SJSA1 (cell line): ENCODE measurements at regions not wholly inside any gene's neighbourhood (a gene's known extent, or its start where the extent isn't known, plus 50 kb on each side); places are given as distances from the start of the nearest gene placed in this dataset.

ENCODE experiments used
- DNase-seq, 2 experiments: peaks; one replicate each; pipeline ENCODE4 v3.0.0-alpha.2; 2015 to 2020; ENCODE audit warnings: low spot score in 2 of 2, low read depth in 1 of 2
- H3K27ac ChIP-seq: fragments of 250-450 bp; sonication (Bioruptor Pico); 2 replicates; pipeline ENCODE4 v1.5.1; 2020; ENCODE audit warnings: mild to moderate bottlenecking, moderate library complexity
- H3K27me3 ChIP-seq: fragments of 250-450 bp; sonication (Bioruptor Pico); replicated peaks from 2 replicates; pipeline ENCODE4 v1.5.1; 2020; ENCODE audit warnings: mild to moderate bottlenecking, moderate library complexity
- H3K36me3 ChIP-seq: fragments of 250-450 bp; sonication (Bioruptor Pico); 2 replicates; pipeline ENCODE4 v1.5.1; 2020; ENCODE audit warnings: mild to moderate bottlenecking
- H3K4me1 ChIP-seq: fragments of 250-450 bp; sonication (Bioruptor Pico); replicated peaks from 2 replicates; pipeline ENCODE4 v1.6.1; 2021; ENCODE audit warnings: mild to moderate bottlenecking
- H3K4me3 ChIP-seq: fragments of 250-450 bp; sonication (Bioruptor Pico); 2 replicates; pipeline ENCODE4 v1.5.1; 2020; ENCODE audit warnings: mild to moderate bottlenecking
- H3K9me3 ChIP-seq: fragments of 250-450 bp; sonication (Bioruptor Pico); replicated peaks from 2 replicates; pipeline ENCODE4 v1.5.1; 2020; ENCODE audit warnings: mild to moderate bottlenecking

DNA sequence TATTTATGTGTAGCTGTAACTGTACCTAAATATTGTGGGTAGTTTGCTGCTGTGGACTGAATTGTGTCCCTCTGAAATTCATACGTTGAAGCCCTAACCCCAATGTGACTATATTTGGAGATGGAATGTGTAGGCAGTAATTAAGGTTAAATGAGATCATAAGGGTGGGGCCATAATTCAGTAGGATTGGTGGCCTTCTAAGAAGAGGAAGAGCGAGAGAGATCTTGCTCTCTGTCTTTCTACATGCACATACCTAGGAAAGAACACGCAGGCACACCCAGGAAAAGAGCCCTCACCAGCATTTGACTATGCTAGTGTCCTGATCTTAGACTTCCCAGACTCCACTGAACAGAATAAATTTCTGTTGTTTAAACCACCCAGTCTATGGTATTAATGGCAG is 67.6 kb upstream of the CFAP20DC start:
- no peaks in the 10 kb centered on the region for H3K36me3 ChIP-seq
- H3K27ac ChIP-seq = no peak overlapping the region
- H3K9me3 ChIP-seq = no peaks in the 10 kb centered on the region
- H3K27me3 ChIP-seq = no peaks in the 10 kb centered on the region
- no peak for DNase-seq
- no peak overlapping the region for H3K4me3 ChIP-seq
- H3K4me1 ChIP-seq = no peaks in the 10 kb centered on the region

DNA sequence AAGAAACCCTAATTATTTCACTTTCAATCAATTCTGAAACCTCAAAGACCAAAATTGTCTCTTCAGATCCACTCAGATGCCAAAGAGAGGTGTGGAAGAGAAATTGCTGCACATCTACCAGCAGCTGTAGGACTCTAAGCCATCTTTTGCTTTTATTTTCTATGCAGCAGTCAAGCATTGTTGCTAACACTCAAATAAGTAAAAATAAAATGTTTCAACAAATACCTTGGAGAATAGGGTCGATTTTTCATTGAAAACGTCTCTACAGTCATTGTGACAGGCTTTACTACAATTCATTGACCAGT is 66.4 kb upstream of the CFAP20DC start:
- Histone ChIP-seq H3K36me3 (no peaks in the 10 kb centered on the region), H3K9me3 (no peaks in the 10 kb centered on the region), H3K4me3 (no peak overlapping the region), H3K27ac (no peak overlapping the region), H3K4me1 (no peaks in the 10 kb centered on the region), H3K27me3 (no peaks in the 10 kb centered on the region)
- DNase-seq = no peak

DNA sequence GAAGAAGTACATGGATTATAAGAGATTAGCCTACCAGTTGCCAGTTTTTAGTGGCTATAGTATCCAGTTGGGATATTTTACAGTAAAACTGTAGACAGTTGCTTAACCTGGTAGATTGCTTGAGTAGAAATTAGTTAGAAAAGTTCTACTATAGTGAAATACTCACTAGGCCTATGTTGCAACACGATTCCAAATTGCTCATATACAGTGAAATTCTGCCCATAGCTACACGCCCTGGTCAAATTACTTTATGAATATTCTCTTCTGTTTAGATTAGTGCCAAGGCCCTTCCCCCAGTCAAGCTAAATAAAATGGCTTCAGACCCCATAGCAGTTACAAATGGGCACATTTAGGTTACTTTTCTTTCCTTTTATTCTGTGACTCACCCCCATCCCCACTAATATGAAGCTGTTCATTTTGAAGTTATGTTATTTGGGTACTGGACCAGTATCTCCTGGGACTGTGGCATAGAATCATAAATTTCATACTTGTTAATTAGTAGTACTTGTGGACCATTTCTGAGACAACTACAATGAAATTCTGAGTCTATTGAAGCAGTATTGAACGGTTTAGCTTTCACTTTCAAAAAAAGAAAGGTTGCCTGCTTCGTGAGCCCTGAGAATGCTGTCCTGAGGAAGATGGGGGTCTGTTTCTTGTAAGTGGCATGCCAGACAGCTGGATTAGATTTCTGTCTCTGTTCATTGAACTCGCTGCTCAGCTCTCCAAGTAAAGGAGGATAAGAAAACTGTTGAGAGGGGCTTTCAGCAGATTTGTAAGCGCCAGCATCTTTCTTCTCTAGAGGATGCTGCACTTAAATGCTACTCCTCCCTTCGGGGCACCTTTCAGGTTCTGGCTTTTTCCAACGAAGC is 65.8 kb upstream of the CFAP20DC start:
- Histone ChIP-seq H3K27me3 (no peaks in the 10 kb centered on the region), H3K9me3 (no peaks in the 10 kb centered on the region), H3K4me1 (no peaks in the 10 kb centered on the region), H3K4me3 (no peak overlapping the region), H3K36me3 (no peaks in the 10 kb centered on the region), H3K27ac (no peak overlapping the region)
- DNase-seq = no peak

DNA sequence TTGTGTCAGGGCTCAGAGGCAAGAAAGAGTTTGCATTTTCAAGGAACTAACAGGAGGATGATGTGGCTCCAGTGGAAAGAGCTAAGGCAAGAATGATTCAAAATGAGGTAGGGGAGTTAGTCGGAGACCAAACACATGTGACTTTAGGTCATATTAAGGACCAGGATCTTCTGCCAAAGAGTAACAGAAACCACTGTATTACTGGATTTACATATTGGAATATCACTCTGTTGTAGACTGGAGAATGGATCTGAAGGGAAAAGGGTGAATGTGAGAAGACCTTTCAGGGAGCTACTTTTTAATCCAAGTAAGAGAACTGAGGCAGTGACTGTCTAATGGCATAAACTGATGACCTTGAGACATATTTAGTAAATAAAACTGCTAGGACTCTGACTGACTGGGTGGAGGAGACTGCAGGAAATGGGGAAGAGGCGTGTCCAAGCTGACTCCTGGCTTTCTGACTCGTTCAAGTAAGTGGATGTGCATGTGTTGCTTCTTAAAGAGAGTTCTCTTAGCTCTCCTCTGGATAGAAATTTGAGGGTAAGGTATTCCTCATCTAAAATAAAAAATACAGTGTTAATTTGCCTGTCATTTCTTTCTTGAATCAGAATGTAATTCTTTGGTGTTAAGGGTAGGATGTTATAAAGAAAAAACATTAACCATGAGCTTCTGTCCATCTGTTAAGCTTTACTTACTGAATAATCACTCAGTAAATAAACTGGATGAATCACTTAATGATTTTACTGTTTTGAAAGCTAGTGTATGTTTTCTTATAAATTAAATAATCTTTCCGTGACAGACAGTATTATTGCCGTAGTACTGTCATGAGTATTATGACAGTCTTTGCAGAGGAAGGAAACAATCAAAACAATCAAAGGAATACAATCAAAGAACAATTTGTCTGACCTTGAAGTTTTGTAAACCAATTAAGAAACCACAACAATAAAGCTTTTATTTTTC is 58.3 kb upstream of the CFAP20DC start:
- H3K4me1 ChIP-seq = no peaks in the 10 kb centered on the region
- no peak overlapping the region for H3K27ac ChIP-seq
- H3K36me3 ChIP-seq = no peaks in the 10 kb centered on the region
- no peaks in the 10 kb centered on the region for H3K9me3 ChIP-seq
- H3K4me3 ChIP-seq = no peak overlapping the region
- no peak for DNase-seq
- no peaks in the 10 kb centered on the region for H3K27me3 ChIP-seq

DNA sequence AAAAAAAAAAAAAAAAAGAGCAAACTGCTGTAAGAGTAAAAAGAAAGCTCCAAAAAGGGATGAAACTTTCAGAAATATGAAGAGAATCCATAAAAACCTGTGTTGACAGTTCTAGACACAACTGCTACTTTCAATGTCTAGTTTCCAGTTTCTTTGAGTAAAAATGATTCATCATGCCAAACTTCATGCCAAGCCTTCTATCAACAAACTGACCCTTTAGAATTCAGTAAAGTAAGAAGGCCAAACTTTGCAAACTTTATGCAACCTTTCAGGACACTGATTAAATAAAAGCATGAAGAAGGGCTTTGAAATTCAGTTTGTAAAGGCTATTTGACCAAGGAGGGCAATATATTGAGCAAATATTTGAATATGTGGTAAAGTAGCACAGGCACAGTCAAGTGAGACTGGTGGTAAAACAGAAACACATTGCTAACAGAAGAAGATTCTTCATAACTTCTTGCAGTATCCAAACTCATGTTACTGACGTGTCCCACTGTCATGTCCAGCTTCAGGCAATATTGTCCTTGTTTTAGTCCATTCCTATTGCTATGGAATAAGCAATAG is 56.3 kb upstream of the CFAP20DC start:
- no peak overlapping the region for H3K27ac ChIP-seq
- no peak overlapping the region for H3K4me3 ChIP-seq
- no peaks in the 10 kb centered on the region for H3K27me3 ChIP-seq
- no peak for DNase-seq
- no peaks in the 10 kb centered on the region for H3K4me1 ChIP-seq
- no peaks in the 10 kb centered on the region for H3K36me3 ChIP-seq
- no peaks in the 10 kb centered on the region for H3K9me3 ChIP-seq

DNA sequence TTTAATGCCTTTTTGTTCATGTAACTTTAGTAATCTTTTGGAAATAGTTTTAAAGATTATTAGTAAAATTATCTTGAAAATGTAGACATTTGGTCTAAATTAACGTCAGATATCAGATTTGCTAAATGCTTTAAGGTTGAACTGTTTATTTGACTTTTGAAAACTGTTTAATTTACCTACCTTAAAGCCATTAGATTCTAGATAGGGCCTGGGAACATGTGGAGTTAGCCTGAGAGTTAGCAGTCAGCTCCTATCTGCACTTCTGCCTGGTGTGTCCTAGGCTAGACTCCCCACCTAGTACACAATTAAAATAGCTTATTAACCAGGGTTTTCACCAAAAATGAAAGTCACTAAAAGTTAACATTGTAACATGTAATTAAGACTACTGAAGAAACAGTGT is 53.7 kb upstream of the CFAP20DC start:
- Histone ChIP-seq H3K4me3 (no peak overlapping the region), H3K9me3 (no peaks in the 10 kb centered on the region), H3K27ac (no peak overlapping the region), H3K4me1 (no peaks in the 10 kb centered on the region), H3K27me3 (no peaks in the 10 kb centered on the region), H3K36me3 (no peaks in the 10 kb centered on the region)
- no peak for DNase-seq

DNA sequence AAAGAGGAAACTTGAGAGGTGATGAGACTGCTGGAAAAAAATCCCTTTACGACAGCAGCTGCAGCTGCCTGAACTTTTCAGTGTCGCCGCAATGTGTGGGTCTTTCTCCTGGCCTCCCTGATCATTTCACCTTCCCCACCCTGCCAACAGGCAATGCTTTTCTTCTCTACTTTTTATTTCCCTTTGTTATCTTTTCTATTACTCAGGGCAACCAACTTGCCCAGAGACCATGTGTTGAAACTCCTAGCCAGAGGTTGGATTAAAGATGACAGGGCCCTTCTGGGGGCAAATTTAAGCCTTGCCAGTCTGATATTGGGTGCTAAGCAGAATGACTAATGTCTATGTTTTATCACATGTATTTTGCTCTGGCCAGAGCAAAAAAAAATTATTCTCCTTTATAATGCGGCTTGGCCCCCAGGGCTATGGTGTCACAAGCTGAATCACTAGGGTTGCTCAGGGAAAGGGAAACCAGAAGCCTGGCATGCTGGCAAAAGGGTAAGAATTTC is 51.5 kb upstream of the CFAP20DC start:
- H3K36me3 ChIP-seq = no peaks in the 10 kb centered on the region
- H3K4me1 ChIP-seq = no peaks in the 10 kb centered on the region
- no peak overlapping the region for H3K4me3 ChIP-seq
- no peak overlapping the region for H3K27ac ChIP-seq
- no peaks in the 10 kb centered on the region for H3K27me3 ChIP-seq
- DNase-seq = no peak
- no peaks in the 10 kb centered on the region for H3K9me3 ChIP-seq
